Testis (tissue), 2 donors: ENCODE measurements at regions not wholly inside any gene's neighbourhood (a gene's known extent, or its start where the extent isn't known, plus 50 kb on each side); places are given as distances from the start of the nearest gene placed in this dataset.
"Not testable (repeated sequence)": the region's sequence is repeated elsewhere in the genome, so short reads cannot be mapped to it uniquely, and the experiment has no call there.

Source experiments
- DNase-seq: peaks from one replicate; pipeline ENCODE4 v3.0.0-alpha.2; 2019
- H3K27ac ChIP-seq, 2 donors: fragments of 200-600 bp; sonication (generic); one replicate each; pipeline ENCODE4 v1.5.1; 2019
- H3K27me3 ChIP-seq: fragments of 200-600 bp; sonication (generic); one replicate; pipeline ENCODE4 v1.5.1; 2019
- H3K36me3 ChIP-seq: fragments of 200-600 bp; sonication (generic); one replicate; pipeline ENCODE4 v1.5.1; 2017; ENCODE audit warnings: low read depth; ENCODE audit errors: missing control alignments
- H3K4me1 ChIP-seq: fragments of 200-600 bp; sonication (generic); one replicate; pipeline ENCODE4 v1.5.1; 2019
- H3K4me3 ChIP-seq, 2 donors: fragments of 200-600 bp; sonication (generic); one replicate each; pipeline ENCODE4 v1.5.1; 2017 to 2019
- H3K9me3 ChIP-seq: fragments of 200-600 bp; sonication (generic); one replicate; pipeline ENCODE4 v1.5.1; 2017
- POLR2A ChIP-seq: fragments of 450-650 bp; IDR thresholded peaks from one replicate; pipeline ENCODE4 v1.6.1; 2017; ENCODE audit warnings: antibody characterized with exemption, mild to moderate bottlenecking, moderate library complexity
- WGBS, 2 donors: methylation state at CpG; one replicate each; pipeline ENCODE4 v1.1.5; 2018; 5-methylcytosine and 5-hydroxymethylcytosine counted together
- intact Hi-C: fragments of 100-400 bp; cut with DNase I; formaldehyde crosslinking; loops from one replicate; pipeline ENCODE4 v1.15.1; 2023; ENCODE audit warnings: low total_unique reads
- TF ChIP-seq, protein P1 (sequence below), 3 experiments: fragments of 450-650 bp in 2 of 3; fragments of 200-600 bp in 1 of 3; sonication (generic) in 1 of 3; IDR thresholded peaks; one replicate each; pipeline ENCODE4 v1.5.1; 2016 to 2019; ENCODE audit warnings: antibody characterized with exemption in 3 of 3, mild to moderate bottlenecking in 2 of 3, moderate library complexity in 1 of 3

DNA sequence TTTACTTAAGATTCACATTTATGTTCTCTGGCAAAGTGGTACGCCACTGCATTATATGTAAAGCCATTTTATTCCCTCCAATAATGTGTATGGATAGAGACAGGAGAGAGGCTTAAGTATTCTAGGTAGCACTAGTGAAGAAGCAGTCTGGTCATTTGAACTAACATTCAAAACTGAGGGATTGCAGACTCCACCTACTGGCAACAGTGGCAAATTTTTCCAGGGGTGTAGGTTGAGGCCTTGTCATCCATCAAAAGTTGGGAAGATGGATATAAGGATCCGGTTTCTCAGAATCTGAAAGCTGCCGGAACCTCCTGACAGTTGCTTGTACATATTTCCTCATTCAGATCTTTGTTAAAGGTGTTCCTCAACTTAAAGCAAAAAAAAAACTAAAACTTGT is 465.5 kb upstream of the FSHR start:
- Histone ChIP-seq H3K27ac (no peak overlapping the region), H3K4me1 (no peaks in the 10 kb centered on the region), H3K36me3 (no peaks in the 10 kb centered on the region), H3K9me3 (no peaks in the 10 kb centered on the region), H3K27me3 (no peaks in the 10 kb centered on the region), H3K4me3 (no peak overlapping the region)
- TF ChIP-seq, protein P1, sequence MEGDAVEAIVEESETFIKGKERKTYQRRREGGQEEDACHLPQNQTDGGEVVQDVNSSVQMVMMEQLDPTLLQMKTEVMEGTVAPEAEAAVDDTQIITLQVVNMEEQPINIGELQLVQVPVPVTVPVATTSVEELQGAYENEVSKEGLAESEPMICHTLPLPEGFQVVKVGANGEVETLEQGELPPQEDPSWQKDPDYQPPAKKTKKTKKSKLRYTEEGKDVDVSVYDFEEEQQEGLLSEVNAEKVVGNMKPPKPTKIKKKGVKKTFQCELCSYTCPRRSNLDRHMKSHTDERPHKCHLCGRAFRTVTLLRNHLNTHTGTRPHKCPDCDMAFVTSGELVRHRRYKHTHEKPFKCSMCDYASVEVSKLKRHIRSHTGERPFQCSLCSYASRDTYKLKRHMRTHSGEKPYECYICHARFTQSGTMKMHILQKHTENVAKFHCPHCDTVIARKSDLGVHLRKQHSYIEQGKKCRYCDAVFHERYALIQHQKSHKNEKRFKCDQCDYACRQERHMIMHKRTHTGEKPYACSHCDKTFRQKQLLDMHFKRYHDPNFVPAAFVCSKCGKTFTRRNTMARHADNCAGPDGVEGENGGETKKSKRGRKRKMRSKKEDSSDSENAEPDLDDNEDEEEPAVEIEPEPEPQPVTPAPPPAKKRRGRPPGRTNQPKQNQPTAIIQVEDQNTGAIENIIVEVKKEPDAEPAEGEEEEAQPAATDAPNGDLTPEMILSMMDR (IDR thresholded peaks at IDR 0.05): peak in 1 of 3 experiments; percentile 23
- TF ChIP-seq POLR2A: no peak
- DNase-seq: no peak
- intact Hi-C loops: no loop called here
- 94 to 98% methylated on average over 3 of the region's 3 CpGs for WGBS, 2 donors

GRCh38 chr2:49618491-49618890 is 464.2 kb upstream of the FSHR start:
- H3K4me1 ChIP-seq: no peaks in the 10 kb centered on the region
- intact Hi-C loops: no loop called here
- H3K27ac ChIP-seq: no peak overlapping the region
- no peak overlapping the region for H3K4me3 ChIP-seq
- DNase-seq: no peak
- H3K9me3 ChIP-seq: no peaks in the 10 kb centered on the region
- 78 to 86% methylated on average over 3 of the region's 3 CpGs for WGBS, 2 donors
- TF ChIP-seq, protein P1 (IDR thresholded peaks at IDR 0.05): no peak
- TF ChIP-seq POLR2A: no peak
- H3K36me3 ChIP-seq: no peaks in the 10 kb centered on the region
- no peaks in the 10 kb centered on the region for H3K27me3 ChIP-seq

- no peak for DNase-seq
- Histone ChIP-seq H3K4me1 (no peaks in the 10 kb centered on the region), H3K9me3 (no peaks in the 10 kb centered on the region), H3K36me3 (no peaks in the 10 kb centered on the region), H3K27me3 (no peaks in the 10 kb centered on the region), H3K4me3 (no peak overlapping the region), H3K27ac (no peak overlapping the region)
- 31 to 35% methylated on average over 2 of the region's 2 CpGs for WGBS, 2 donors
- intact Hi-C loops: no loop called here
- TF ChIP-seq, protein P1 (IDR thresholded peaks at IDR 0.05): peak in 2 of 3 experiments; percentile 20 to 29
- no peak for TF ChIP-seq POLR2A
These were observed 462.5 kb upstream of the FSHR start for GRCh38 chr2:49616800-49617199.

DNA sequence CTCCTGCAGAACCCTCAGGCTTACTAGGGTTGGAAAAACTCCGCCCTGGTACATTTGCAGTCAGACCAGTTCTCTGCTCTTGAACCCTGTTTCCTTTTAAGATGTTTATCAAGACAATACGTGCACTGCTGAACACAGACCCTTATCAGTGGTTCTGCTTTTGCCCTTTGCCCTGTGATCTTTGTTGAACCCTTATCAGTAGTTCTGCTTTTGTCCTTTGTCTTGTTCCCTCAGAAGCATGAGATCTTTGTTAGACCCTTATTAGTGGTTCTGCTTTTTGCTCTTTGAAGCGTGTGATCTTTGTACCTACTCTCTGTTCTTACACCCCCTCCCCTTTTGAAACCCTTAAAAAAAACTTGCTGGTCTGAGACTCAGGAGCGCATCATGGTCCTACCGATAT is 457.5 kb upstream of the FSHR start:
- H3K27ac ChIP-seq, H3K36me3 ChIP-seq, intact Hi-C loops, H3K9me3 ChIP-seq, H3K4me3 ChIP-seq, H3K4me1 ChIP-seq, H3K27me3 ChIP-seq, DNase-seq: not testable (repeated sequence)
- 89% methylated on average over 5 of the region's 5 CpGs for WGBS, 2 donors

GRCh38 chr2:49600524-49600923 is 446.2 kb upstream of the FSHR start:
- no peaks in the 10 kb centered on the region for H3K4me1 ChIP-seq
- intact Hi-C loops: no loop called here
- H3K4me3 ChIP-seq: no peak overlapping the region
- 88 to 94% methylated on average over 3 of the region's 3 CpGs for WGBS, 2 donors
- H3K9me3 ChIP-seq: no peaks in the 10 kb centered on the region
- no peak for DNase-seq
- H3K36me3 ChIP-seq: no peaks in the 10 kb centered on the region
- H3K27me3 ChIP-seq: no peaks in the 10 kb centered on the region
- TF ChIP-seq, protein P1 (IDR thresholded peaks at IDR 0.05): no peak
- TF ChIP-seq POLR2A: no peak
- H3K27ac ChIP-seq: no peak overlapping the region
